ENCODE measurements at regions not wholly inside any gene's neighbourhood (a gene's known extent, or its start where the extent isn't known, plus 50 kb on each side); places are given as distances from the start of the nearest gene placed in this dataset.
"Not testable (repeated sequence)": the region's sequence is repeated elsewhere in the genome, so short reads cannot be mapped to it uniquely, and the experiment has no call there.

DNA sequence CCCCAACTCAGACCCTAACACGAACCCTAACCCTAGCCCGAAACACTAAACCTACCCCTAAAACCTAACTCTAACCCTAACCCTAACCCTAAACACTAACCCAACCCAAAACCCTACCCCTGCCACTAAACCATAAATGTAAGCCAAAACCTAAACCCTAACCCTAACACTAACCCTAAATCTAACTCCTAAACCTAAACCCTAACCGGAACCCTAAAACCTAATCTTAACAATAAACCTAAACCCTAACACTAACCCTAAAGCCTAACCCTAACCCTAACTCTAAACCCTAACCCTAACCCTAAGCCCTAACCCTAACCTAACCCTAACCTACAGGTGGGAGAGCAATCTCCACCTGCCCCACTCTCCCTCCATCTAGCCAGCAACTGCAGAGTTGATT, 152.3 kb downstream of the OR4M2 start:
- Histone ChIP-seq H3K9ac (ENCODE audit: low read length) (no peak overlapping the region), H3K79me2 (ENCODE audit: low read length) (no peaks in the 10 kb centered on the region), H3K27me3 (ENCODE audit: low read length) (no peaks in the 10 kb centered on the region), H2AFZ (ENCODE audit: low read length) (no peak overlapping the region), H3K27ac (ENCODE audit: low read length) (no peak overlapping the region), H3K9me2 (replicated peaks; ENCODE audit: insufficient read depth, low read length) (no peaks in the 10 kb centered on the region), H3K4me1 (ENCODE audit: low read length) (no peaks in the 10 kb centered on the region), H3K9me3 (ENCODE audit: low read length) (no peaks in the 10 kb centered on the region), H3K4me3 (ENCODE audit: low read length) (no peak overlapping the region), H4K20me1 (ENCODE audit: insufficient read depth, low read depth, low read length) (no peaks in the 10 kb centered on the region), H3K4me2 (ENCODE audit: low read depth, low read length, poor library complexity, severe bottlenecking) (no peak overlapping the region), H3K36me3 (ENCODE audit: insufficient read depth, low read length) (no peaks in the 10 kb centered on the region)
- no peak for DNase-seq

DNA sequence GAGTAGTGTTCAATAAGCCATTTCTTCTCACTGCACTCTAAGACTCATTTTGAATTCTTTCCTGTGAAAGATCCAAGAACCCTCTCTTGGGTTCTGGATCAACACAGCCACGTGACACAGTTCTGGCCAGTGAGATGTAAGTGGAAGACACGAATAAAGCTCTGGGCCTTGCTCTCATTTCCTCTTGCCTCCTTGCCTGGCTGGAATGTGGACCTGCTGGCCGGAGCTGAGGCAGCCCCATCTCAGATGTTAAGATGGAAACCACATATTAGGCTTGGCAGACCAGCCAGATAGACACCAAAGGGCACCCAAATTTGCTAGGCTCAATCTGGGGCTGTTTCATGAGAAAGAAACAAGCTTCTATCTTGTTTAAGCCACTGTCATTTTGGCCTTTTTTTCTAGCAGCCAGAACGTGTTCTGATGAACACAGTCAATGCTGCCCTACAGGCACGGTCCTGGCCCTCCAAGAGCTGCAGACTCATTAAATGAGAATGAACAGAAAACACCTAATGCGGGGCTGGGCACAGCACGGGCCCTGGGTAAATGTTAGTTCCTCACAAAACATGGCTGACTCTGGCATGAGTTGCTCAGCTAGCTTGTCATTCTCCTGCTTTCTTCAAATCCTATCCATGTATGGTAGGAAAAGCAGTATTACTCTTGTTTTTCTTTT, 155.1 kb downstream of the OR4M2 start:
- not testable (repeated sequence) for H3K9ac ChIP-seq (ENCODE audit: low read length); H3K9me3 ChIP-seq (ENCODE audit: low read length); H3K4me3 ChIP-seq (ENCODE audit: low read length); H4K20me1 ChIP-seq (ENCODE audit: insufficient read depth, low read depth, low read length); H3K79me2 ChIP-seq (ENCODE audit: low read length); H3K27me3 ChIP-seq (ENCODE audit: low read length); H3K9me2 ChIP-seq (replicated peaks; ENCODE audit: insufficient read depth, low read length); H3K4me2 ChIP-seq (ENCODE audit: low read depth, low read length, poor library complexity, severe bottlenecking); H3K4me1 ChIP-seq (ENCODE audit: low read length); H3K27ac ChIP-seq (ENCODE audit: low read length); H2AFZ ChIP-seq (ENCODE audit: low read length); DNase-seq; H3K36me3 ChIP-seq (ENCODE audit: insufficient read depth, low read length)

DNA sequence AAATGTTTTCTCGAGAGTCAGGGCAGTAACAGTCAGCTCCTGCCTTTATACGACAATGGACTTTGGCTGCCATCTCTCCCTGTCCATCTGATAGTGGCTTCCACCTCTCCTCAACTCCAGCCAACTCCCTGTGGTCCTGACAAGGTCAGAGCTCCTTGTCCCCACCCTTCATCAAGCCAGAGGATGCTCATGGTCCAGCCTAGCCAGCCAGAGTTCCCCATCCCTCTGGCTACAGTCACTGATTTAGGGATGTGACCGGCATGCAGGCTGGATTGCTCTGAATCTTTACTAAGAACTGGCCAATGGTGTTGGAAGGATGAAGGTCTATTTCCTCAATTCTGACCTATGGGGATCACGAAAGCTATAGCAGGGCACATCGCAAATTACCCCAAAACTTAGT, 156.1 kb downstream of the OR4M2 start:
- Histone ChIP-seq H3K27me3 (ENCODE audit: low read length) (no peaks in the 10 kb centered on the region), H2AFZ (ENCODE audit: low read length) (no peak overlapping the region), H3K36me3 (ENCODE audit: insufficient read depth, low read length) (no peaks in the 10 kb centered on the region), H4K20me1 (ENCODE audit: insufficient read depth, low read depth, low read length) (no peaks in the 10 kb centered on the region), H3K4me2 (ENCODE audit: low read depth, low read length, poor library complexity, severe bottlenecking) (no peak overlapping the region), H3K9ac (ENCODE audit: low read length) (no peak overlapping the region), H3K9me3 (ENCODE audit: low read length) (no peaks in the 10 kb centered on the region), H3K27ac (ENCODE audit: low read length) (no peak overlapping the region), H3K9me2 (replicated peaks; ENCODE audit: insufficient read depth, low read length) (no peaks in the 10 kb centered on the region), H3K79me2 (ENCODE audit: low read length) (no peaks in the 10 kb centered on the region), H3K4me1 (ENCODE audit: low read length) (no peaks in the 10 kb centered on the region), H3K4me3 (ENCODE audit: low read length) (no peak overlapping the region)
- no peak for DNase-seq

DNA sequence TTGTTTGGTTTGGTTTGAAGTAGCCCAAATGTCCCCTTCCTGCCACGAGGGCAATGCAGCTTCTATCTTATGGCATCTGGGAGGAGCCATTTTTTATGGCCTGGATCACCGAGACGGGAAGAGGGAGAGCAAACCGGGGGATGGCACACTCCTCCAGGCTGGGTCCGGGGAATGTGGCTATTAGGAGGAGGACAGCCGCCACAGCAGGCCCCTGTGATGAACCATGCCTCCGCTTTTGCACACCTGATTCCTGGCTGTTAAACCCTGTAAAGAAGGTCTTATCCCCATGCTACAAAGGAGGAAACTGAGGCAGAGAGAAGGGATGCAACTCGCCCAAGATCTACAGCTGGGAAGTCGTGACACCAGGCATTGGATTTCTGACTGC, 157.6 kb downstream of the OR4M2 start:
- Histone ChIP-seq H3K27me3 (ENCODE audit: low read length) (no peaks in the 10 kb centered on the region), H4K20me1 (ENCODE audit: insufficient read depth, low read depth, low read length) (no peaks in the 10 kb centered on the region), H3K4me1 (ENCODE audit: low read length) (no peaks in the 10 kb centered on the region), H3K79me2 (ENCODE audit: low read length) (no peaks in the 10 kb centered on the region), H3K9me3 (ENCODE audit: low read length) (no peaks in the 10 kb centered on the region), H3K4me3 (ENCODE audit: low read length) (no peak overlapping the region), H3K9ac (ENCODE audit: low read length) (no peak overlapping the region), H3K4me2 (ENCODE audit: low read depth, low read length, poor library complexity, severe bottlenecking) (no peak overlapping the region), H3K27ac (ENCODE audit: low read length) (no peak overlapping the region), H3K9me2 (replicated peaks; ENCODE audit: insufficient read depth, low read length) (no peaks in the 10 kb centered on the region), H2AFZ (ENCODE audit: low read length) (no peak overlapping the region), H3K36me3 (ENCODE audit: insufficient read depth, low read length) (no peaks in the 10 kb centered on the region)
- DNase-seq: no peak

DNA sequence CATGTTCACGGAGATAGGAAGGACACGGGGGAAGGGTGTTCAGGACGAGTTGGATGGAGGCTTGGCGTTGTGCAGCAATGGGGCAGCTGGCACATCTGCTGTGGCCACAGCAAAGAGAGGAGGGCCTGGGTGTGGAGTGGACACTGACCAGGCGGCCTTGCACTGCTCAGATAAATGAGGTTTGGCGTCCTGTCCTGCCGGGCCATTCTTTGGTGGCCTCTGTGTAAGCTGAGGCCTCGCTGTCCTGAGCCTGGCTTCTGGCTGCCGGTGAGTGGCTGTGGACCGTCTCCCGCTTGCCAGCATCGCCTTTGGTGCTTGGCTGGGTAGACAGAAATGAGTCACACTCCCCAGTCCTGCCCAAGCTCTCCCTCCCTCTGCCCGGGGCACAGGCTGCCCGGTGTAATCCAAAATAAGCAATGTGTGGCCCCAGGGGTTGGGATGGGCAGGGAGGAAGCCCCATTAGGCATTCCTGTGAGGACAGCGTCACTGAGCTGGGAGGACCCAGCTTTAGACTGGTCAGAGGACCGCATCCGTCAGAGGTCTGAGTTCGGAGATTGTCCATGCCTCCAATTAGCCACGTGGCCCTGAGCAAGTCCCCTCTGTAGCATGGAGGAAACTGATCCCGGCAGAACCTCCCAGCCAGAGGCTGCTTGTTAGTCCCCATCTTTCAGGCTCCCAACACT, 158.1 kb downstream of the OR4M2 start:
- H3K9me3 ChIP-seq (ENCODE audit: low read length); DNase-seq; H2AFZ ChIP-seq (ENCODE audit: low read length); H3K9me2 ChIP-seq (replicated peaks; ENCODE audit: insufficient read depth, low read length); H3K4me1 ChIP-seq (ENCODE audit: low read length); H4K20me1 ChIP-seq (ENCODE audit: insufficient read depth, low read depth, low read length); H3K4me2 ChIP-seq (ENCODE audit: low read depth, low read length, poor library complexity, severe bottlenecking); H3K27me3 ChIP-seq (ENCODE audit: low read length); H3K4me3 ChIP-seq (ENCODE audit: low read length); H3K27ac ChIP-seq (ENCODE audit: low read length); H3K9ac ChIP-seq (ENCODE audit: low read length); H3K79me2 ChIP-seq (ENCODE audit: low read length); H3K36me3 ChIP-seq (ENCODE audit: insufficient read depth, low read length): not testable (repeated sequence)

DNA sequence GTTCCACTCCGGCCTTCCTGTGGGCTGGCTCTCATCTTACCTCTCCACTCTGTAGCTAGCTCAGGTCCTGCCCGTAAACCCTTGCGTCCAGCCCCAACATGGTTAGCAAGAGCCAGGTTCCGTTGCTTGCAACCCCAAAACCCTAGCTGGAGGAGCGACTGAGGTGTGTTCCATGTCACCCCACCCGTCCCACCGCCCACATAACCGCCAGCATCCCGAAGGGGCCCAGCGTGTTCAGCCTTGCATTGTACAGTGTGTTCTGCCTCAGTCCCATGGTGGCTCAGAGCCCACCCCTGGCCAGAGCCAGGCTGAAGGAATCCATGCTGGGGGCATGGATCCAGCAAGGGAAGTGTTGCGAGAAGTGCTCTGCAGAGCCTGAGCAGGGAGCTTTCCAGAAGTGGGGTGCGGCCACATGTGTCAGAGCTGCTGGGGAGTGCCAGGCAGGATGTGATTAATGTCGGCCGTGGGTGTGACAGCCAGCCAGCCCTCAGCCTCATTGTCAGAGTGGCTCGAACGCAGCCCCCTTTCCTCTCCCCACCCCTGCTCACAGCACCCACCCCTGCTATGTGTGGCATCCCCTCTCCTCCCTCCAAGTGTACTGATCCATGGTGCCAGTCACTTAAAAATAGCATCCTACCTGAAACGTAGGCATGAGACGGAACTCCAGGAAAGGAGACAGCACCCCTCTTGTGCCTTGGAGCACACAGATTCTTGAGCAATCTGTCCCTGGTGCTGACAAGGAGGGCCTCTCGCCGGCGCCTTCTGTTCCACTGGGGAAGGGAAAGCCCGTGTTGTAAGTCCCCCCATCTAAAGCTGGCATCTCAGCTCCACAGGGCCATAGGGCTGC, 158.9 kb downstream of the OR4M2 start:
- H3K79me2 ChIP-seq (ENCODE audit: low read length); H3K4me3 ChIP-seq (ENCODE audit: low read length); H3K9me3 ChIP-seq (ENCODE audit: low read length); H2AFZ ChIP-seq (ENCODE audit: low read length); H3K36me3 ChIP-seq (ENCODE audit: insufficient read depth, low read length); H3K4me2 ChIP-seq (ENCODE audit: low read depth, low read length, poor library complexity, severe bottlenecking); H3K4me1 ChIP-seq (ENCODE audit: low read length); H4K20me1 ChIP-seq (ENCODE audit: insufficient read depth, low read depth, low read length); H3K27me3 ChIP-seq (ENCODE audit: low read length); H3K27ac ChIP-seq (ENCODE audit: low read length); H3K9ac ChIP-seq (ENCODE audit: low read length); H3K9me2 ChIP-seq (replicated peaks; ENCODE audit: insufficient read depth, low read length); DNase-seq: not testable (repeated sequence)

DNA sequence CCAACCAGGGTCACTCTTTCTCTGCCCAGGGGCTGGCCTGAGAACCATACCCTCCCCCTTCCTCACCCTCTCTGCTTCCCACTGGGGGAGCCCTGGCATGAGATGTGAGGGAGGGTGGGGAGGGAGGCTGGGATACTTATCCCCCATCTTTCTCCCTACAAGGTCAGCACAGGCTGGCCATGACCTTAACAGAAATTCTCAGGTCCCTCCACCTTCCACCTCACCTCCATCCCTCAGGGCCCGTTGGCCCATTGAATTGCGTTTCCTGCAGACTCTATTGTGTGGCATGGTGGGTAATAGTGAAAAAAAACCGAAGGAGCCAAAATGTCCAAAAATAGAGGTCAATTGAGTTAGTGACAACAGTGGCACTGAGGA, 159.5 kb downstream of the OR4M2 start:
- no peaks in the 10 kb centered on the region for H3K79me2 ChIP-seq (ENCODE audit: low read length)
- H3K4me1 ChIP-seq (ENCODE audit: low read length): no peaks in the 10 kb centered on the region
- no peaks in the 10 kb centered on the region for H3K9me2 ChIP-seq (replicated peaks; ENCODE audit: insufficient read depth, low read length)
- no peaks in the 10 kb centered on the region for H4K20me1 ChIP-seq (ENCODE audit: insufficient read depth, low read depth, low read length)
- no peak overlapping the region for H3K4me2 ChIP-seq (ENCODE audit: low read depth, low read length, poor library complexity, severe bottlenecking)
- no peak for DNase-seq
- no peak overlapping the region for H3K27ac ChIP-seq (ENCODE audit: low read length)
- no peak overlapping the region for H2AFZ ChIP-seq (ENCODE audit: low read length)
- no peak overlapping the region for H3K4me3 ChIP-seq (ENCODE audit: low read length)
- no peaks in the 10 kb centered on the region for H3K36me3 ChIP-seq (ENCODE audit: insufficient read depth, low read length)
- H3K9ac ChIP-seq (ENCODE audit: low read length): no peak overlapping the region
- H3K9me3 ChIP-seq (ENCODE audit: low read length): no peaks in the 10 kb centered on the region
- no peaks in the 10 kb centered on the region for H3K27me3 ChIP-seq (ENCODE audit: low read length)

DNA sequence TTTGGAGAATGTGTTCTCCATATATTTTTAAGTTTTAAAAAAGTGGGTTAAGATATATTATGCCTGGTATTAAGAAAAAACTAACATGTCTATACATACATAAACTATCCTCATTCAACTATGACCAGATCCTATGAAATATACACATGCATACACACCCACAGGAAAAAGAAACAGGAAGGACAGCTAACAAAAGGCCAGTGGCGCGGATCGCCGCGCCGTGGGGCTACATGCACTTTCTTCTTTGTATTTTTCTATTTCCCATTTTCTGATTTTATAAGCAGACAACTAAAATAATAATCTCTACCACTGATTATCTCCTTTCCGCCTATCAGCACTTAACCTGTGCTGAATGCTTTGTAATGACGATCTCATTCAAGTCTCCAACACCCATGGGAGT, 160.1 kb downstream of the OR4M2 start:
- no peak overlapping the region for H3K9ac ChIP-seq (ENCODE audit: low read length)
- no peaks in the 10 kb centered on the region for H3K9me3 ChIP-seq (ENCODE audit: low read length)
- no peak overlapping the region for H3K27ac ChIP-seq (ENCODE audit: low read length)
- no peak for DNase-seq
- no peaks in the 10 kb centered on the region for H3K79me2 ChIP-seq (ENCODE audit: low read length)
- no peak overlapping the region for H2AFZ ChIP-seq (ENCODE audit: low read length)
- H3K36me3 ChIP-seq (ENCODE audit: insufficient read depth, low read length): no peaks in the 10 kb centered on the region
- H3K4me1 ChIP-seq (ENCODE audit: low read length): no peaks in the 10 kb centered on the region
- H4K20me1 ChIP-seq (ENCODE audit: insufficient read depth, low read depth, low read length): no peaks in the 10 kb centered on the region
- no peaks in the 10 kb centered on the region for H3K27me3 ChIP-seq (ENCODE audit: low read length)
- no peak overlapping the region for H3K4me2 ChIP-seq (ENCODE audit: low read depth, low read length, poor library complexity, severe bottlenecking)
- no peaks in the 10 kb centered on the region for H3K9me2 ChIP-seq (replicated peaks; ENCODE audit: insufficient read depth, low read length)
- H3K4me3 ChIP-seq (ENCODE audit: low read length): no peak overlapping the region

Data from Karpas-422 (cell line).